AG04450 (cell line): ENCODE measurements at regions not wholly inside any gene's neighbourhood (a gene's known extent, or its start where the extent isn't known, plus 50 kb on each side); places are given as distances from the start of the nearest gene placed in this dataset.

Source experiments
- CTCF ChIA-PET: fragments of 300-600, 350-600 bp; formaldehyde crosslinking; extraction: SDS; loops from one replicate; lab custom pipeline; 2022; ENCODE audit warnings: antibody characterized with exemption, inconsistent platforms; lab: Charles Lee
- POLR2A ChIA-PET: fragments of 350-600 bp; formaldehyde crosslinking; extraction: SDS; loops from one replicate; lab custom pipeline; 2021; ENCODE audit warnings: antibody characterized with exemption, inconsistent platforms; lab: Yijun Ruan, JAX
- DNase-seq: peaks from one replicate; pipeline ENCODE4 v3.0.0-alpha.2; 2011; ENCODE audit warnings: low read depth, low spot score
- H3K27ac ChIP-seq: one replicate; pipeline ENCODE4 v1.5.1; 2012; ENCODE audit warnings: low read depth, low read length, control low read depth
- H3K27me3 ChIP-seq: one replicate; pipeline ENCODE4 v1.6.0; 2012; ENCODE audit warnings: low read length; ENCODE audit not compliant: control insufficient read depth, insufficient read depth
- H3K4me3 ChIP-seq: 2 replicates; pipeline ENCODE4 v1.5.1; 2011; ENCODE audit warnings: mild to moderate bottlenecking, low read depth, low read length, control low read depth
- H3K9me3 ChIP-seq: 2 replicates; pipeline ENCODE4 v1.5.1; 2012; ENCODE audit warnings: low read length; ENCODE audit not compliant: control insufficient read depth, insufficient read depth
- CTCF ChIP-seq: IDR thresholded peaks from 2 replicates; pipeline ENCODE4 v1.5.1; 2011; ENCODE audit warnings: low read depth, low read length, control low read depth, inconsistent platforms

- Histone ChIP-seq H3K27ac (no peak overlapping the region), H3K27me3 (no peaks in the 10 kb centered on the region), H3K4me3 (no peak overlapping the region), H3K9me3 (peaks cover 9% of the 10 kb centered on the region; the same call in 1 of the 2 replicates)
- no peak for DNase-seq
- POLR2A ChIA-PET, result no interaction called here
- CTCF ChIA-PET, result no interaction called here
- TF ChIP-seq CTCF, result no peak
These were observed 448.1 kb downstream of the KIF16B start for GRCh38 chr20:16124911-16125776.

GRCh38 chr20:16124491-16124890 lies 448.8 kb downstream of the KIF16B start:
- no peak overlapping the region for H3K4me3 ChIP-seq
- ChIA-PET CTCF (no interaction called here), POLR2A (no interaction called here)
- no peak for TF ChIP-seq CTCF
- H3K9me3 ChIP-seq, result peaks cover 7% of the 10 kb centered on the region; the same call in 1 of the 2 replicates
- H3K27ac ChIP-seq, result no peak overlapping the region
- no peaks in the 10 kb centered on the region for H3K27me3 ChIP-seq
- DNase-seq, result no peak

- no peak for DNase-seq
- Histone ChIP-seq H3K9me3 (peaks cover 5% of the 10 kb centered on the region; the same call in 1 of the 2 replicates), H3K27ac (no peak overlapping the region), H3K4me3 (no peak overlapping the region), H3K27me3 (no peaks in the 10 kb centered on the region)
- CTCF ChIA-PET, result no interaction called here
- no peak for TF ChIP-seq CTCF
- POLR2A ChIA-PET, result no interaction called here
These were observed 449.6 kb downstream of the KIF16B start for GRCh38 chr20:16123623-16124022.

- no peaks in the 10 kb centered on the region for H3K27me3 ChIP-seq
- DNase-seq, result no peak
- CTCF ChIA-PET, result no interaction called here
- POLR2A ChIA-PET, result no interaction called here
- TF ChIP-seq CTCF, result no peak
- no peak overlapping the region for H3K27ac ChIP-seq
- no peaks in the 10 kb centered on the region for H3K9me3 ChIP-seq
- no peak overlapping the region for H3K4me3 ChIP-seq
These were observed 453.3 kb downstream of the KIF16B start for GRCh38 chr20:16119909-16120308.

GRCh38 chr20:16115911-16116552 lies 457.2 kb downstream of the KIF16B start:
- Histone ChIP-seq H3K27me3 (no peaks in the 10 kb centered on the region), H3K27ac (no peak overlapping the region), H3K9me3 (no peaks in the 10 kb centered on the region), H3K4me3 (no peak overlapping the region)
- ChIA-PET CTCF (no interaction called here), POLR2A (no interaction called here)
- TF ChIP-seq CTCF, result no peak
- no peak for DNase-seq
